GM23338 (cell line): ENCODE measurements at regions not wholly inside any gene's neighbourhood (a gene's known extent, or its start where the extent isn't known, plus 50 kb on each side); places are given as distances from the start of the nearest gene placed in this dataset.

Source experiments
- ATAC-seq: fragments of 200-7000 bp; cut with Tn5 transposase; 3 replicates; pipeline ENCODE4 v1.9.1; 2020
- DNase-seq: peaks from one replicate; pipeline ENCODE4 v3.0.0-alpha.2; 2015; ENCODE audit warnings: low spot score
- H2AFZ ChIP-seq: fragments of 200-600 bp; sonication (generic); 2 replicates; pipeline ENCODE4 v1.8.0; 2016; ENCODE audit warnings: antibody characterized with exemption, mild to moderate bottlenecking, moderate library complexity
- H3F3A ChIP-seq: fragments of 200-600 bp; sonication (generic); replicated peaks from 2 replicates; pipeline ENCODE4 v1.8.0; 2017; ENCODE audit warnings: antibody characterized with exemption, mixed run types, low read depth
- H3K27ac ChIP-seq: fragments of 200-600 bp; sonication (generic); 2 replicates; pipeline ENCODE4 v1.6.1; 2016; ENCODE audit warnings: low read depth
- H3K27me3 ChIP-seq: fragments of 200-600 bp; sonication (generic); 2 replicates; pipeline ENCODE4 v1.8.0; 2016; ENCODE audit warnings: mild to moderate bottlenecking, mixed run types, moderate library complexity; ENCODE audit not compliant: insufficient read depth
- H3K36me3 ChIP-seq: fragments of 200-600 bp; sonication (generic); 2 replicates; pipeline ENCODE4 v1.8.0; 2016; ENCODE audit warnings: mild to moderate bottlenecking; ENCODE audit not compliant: insufficient read depth
- H3K4me1 ChIP-seq: fragments of 200-600 bp; sonication (generic); 2 replicates; pipeline ENCODE4 v1.8.0; 2016; ENCODE audit warnings: mild to moderate bottlenecking, moderate library complexity; ENCODE audit not compliant: insufficient read depth
- H3K4me2 ChIP-seq: fragments of 200-600 bp; sonication (generic); 2 replicates; pipeline ENCODE4 v1.7.1; 2017; ENCODE audit warnings: mixed run types
- H3K4me3 ChIP-seq: fragments of 200-600 bp; sonication (generic); 2 replicates; pipeline ENCODE4 v1.6.1; 2016; ENCODE audit warnings: mixed run types
- H3K79me2 ChIP-seq: fragments of 200-600 bp; sonication (generic); replicated peaks from 2 replicates; pipeline ENCODE4 v1.8.0; 2017; ENCODE audit warnings: mild to moderate bottlenecking; ENCODE audit not compliant: insufficient read depth
- H3K9me2 ChIP-seq: fragments of 200-600 bp; sonication (generic); 2 replicates; pipeline ENCODE4 v1.8.0; 2017; ENCODE audit not compliant: insufficient read depth
- H4K20me1 ChIP-seq: fragments of 200-600 bp; sonication (generic); replicated peaks from 2 replicates; pipeline ENCODE4 v1.8.0; 2017; ENCODE audit warnings: mild to moderate bottlenecking; ENCODE audit not compliant: insufficient read depth
- H3K27ac Mint-ChIP-seq: 2 replicates; pipeline ENCODE4 v1.8.0; 2020; ENCODE audit warnings: inconsistent platforms, mild to moderate bottlenecking, moderate library complexity, mixed read lengths
- H3K27me3 Mint-ChIP-seq: 3 replicates; pipeline ENCODE4 v1.8.0; 2022; ENCODE audit warnings: low read depth, mild to moderate bottlenecking, moderate library complexity, mixed read lengths, inconsistent platforms; ENCODE audit not compliant: insufficient read depth, poor library complexity
- H3K36me3 Mint-ChIP-seq: 3 replicates; pipeline ENCODE4 v1.8.0; 2021; ENCODE audit warnings: low read depth, mild to moderate bottlenecking, inconsistent platforms, moderate library complexity, mixed read lengths
- H3K4me1 Mint-ChIP-seq: 3 replicates; pipeline ENCODE4 v1.8.0; 2020; ENCODE audit warnings: mild to moderate bottlenecking, inconsistent platforms, mixed read lengths
- H3K4me3 Mint-ChIP-seq: 3 replicates; pipeline ENCODE4 v1.8.0; 2021; ENCODE audit warnings: moderate library complexity, mild to moderate bottlenecking, inconsistent platforms, mixed read lengths
- H3K9me3 Mint-ChIP-seq: 3 replicates; pipeline ENCODE4 v1.8.0; 2020; ENCODE audit warnings: moderate library complexity, mild to moderate bottlenecking, inconsistent platforms, mixed read lengths
- EZH2phosphoT487 ChIP-seq: fragments of 200-600 bp; sonication (generic); IDR thresholded peaks from one replicate; pipeline ENCODE4 v1.8.1; 2018; ENCODE audit warnings: antibody characterized with exemption; ENCODE audit not compliant: unreplicated experiment
- NANOG ChIP-seq: IDR thresholded peaks from 2 replicates; pipeline ENCODE4 v1.6.1; 2016; ENCODE audit warnings: antibody characterized with exemption, borderline replicate concordance
- REST ChIP-seq: IDR thresholded peaks from one replicate; pipeline ENCODE4 v1.6.1; 2018; ENCODE audit warnings: antibody characterized with exemption; ENCODE audit not compliant: unreplicated experiment
- ZNF331 ChIP-seq: fragments of 250-450 bp; sonication (Bioruptor Pico); IDR thresholded peaks from 2 replicates; pipeline ENCODE4 v1.5.0; 2020; ENCODE audit warnings: low read depth, mild to moderate bottlenecking, moderate library complexity
- TF ChIP-seq, protein P1 (sequence below): IDR thresholded peaks from 2 replicates; pipeline ENCODE4 v1.6.1; 2016; ENCODE audit warnings: antibody characterized with exemption

DNA sequence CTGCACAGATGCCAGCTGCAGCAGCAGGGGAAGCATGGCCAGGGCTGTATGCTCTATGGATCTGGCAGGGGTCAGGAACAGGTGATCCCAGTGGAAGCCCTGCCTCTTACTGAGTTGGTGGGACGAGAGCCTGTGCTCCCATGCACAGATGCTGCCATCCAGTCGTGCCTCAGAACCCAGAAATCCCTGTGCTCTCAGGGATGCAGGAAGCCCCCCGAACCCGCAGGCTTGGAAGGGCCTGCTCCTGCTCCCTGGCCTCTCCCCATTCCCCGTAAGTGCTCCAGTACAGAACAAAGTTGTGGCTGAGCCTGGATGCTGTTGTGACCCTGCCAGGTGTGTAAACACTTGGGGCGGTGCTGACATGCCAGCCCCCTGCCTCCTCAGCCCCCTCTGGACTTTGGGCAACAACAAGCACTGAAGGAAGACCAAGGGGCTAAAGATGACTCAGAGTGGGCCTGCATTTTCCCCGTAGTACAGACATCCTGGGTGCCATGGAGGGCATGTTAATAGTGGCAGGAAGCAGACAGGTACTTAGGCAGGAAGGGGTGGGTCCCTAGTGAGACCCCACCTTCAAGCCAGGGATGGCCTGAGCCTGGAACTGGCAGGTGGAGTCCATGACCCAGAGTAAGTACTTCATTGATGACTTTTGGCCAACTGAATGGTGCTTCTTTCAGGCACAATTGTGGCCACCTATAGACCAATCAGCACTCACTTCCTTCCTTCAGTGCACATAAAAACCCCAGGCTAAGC lies 1640.7 kb downstream of the C4orf33 start:
- no peak for ATAC-seq
- peaks cover 46% of the 10 kb centered on the region for H3K9me3 Mint-ChIP-seq
- TF ChIP-seq, protein P1, sequence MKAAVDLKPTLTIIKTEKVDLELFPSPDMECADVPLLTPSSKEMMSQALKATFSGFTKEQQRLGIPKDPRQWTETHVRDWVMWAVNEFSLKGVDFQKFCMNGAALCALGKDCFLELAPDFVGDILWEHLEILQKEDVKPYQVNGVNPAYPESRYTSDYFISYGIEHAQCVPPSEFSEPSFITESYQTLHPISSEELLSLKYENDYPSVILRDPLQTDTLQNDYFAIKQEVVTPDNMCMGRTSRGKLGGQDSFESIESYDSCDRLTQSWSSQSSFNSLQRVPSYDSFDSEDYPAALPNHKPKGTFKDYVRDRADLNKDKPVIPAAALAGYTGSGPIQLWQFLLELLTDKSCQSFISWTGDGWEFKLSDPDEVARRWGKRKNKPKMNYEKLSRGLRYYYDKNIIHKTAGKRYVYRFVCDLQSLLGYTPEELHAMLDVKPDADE, result no peak
- TF ChIP-seq NANOG, result no peak
- TF ChIP-seq ZNF331 (CRISPR knock-in tag), result no peak
- TF ChIP-seq EZH2phosphoT487, result no peak
- Histone ChIP-seq H3K27me3 (no peaks in the 10 kb centered on the region), H2AFZ (no peak overlapping the region), H3K79me2 (no peaks in the 10 kb centered on the region), H3K9me2 (no peaks in the 10 kb centered on the region), H4K20me1 (no peaks in the 10 kb centered on the region), H3K36me3 (no peaks in the 10 kb centered on the region), H3K4me1 (no peaks in the 10 kb centered on the region), H3K4me2 (no peak overlapping the region), H3K27ac (no peak overlapping the region), H3F3A (no peaks in the 10 kb centered on the region), H3K4me3 (no peak overlapping the region)
- no peak overlapping the region for H3K4me3 Mint-ChIP-seq
- no peak overlapping the region for H3K27ac Mint-ChIP-seq
- DNase-seq, result no peak
- H3K4me1 Mint-ChIP-seq, result no peaks in the 10 kb centered on the region
- H3K36me3 Mint-ChIP-seq, result peaks cover 37% of the 10 kb centered on the region
- no peaks in the 10 kb centered on the region for H3K27me3 Mint-ChIP-seq

- Histone ChIP-seq H3K27ac (no peak overlapping the region), H3K27me3 (no peaks in the 10 kb centered on the region), H4K20me1 (no peaks in the 10 kb centered on the region), H2AFZ (no peak overlapping the region), H3K36me3 (no peaks in the 10 kb centered on the region), H3K4me2 (no peak overlapping the region), H3K4me1 (no peaks in the 10 kb centered on the region), H3F3A (no peaks in the 10 kb centered on the region), H3K4me3 (no peak overlapping the region), H3K79me2 (no peaks in the 10 kb centered on the region), H3K9me2 (peaks cover 6% of the 10 kb centered on the region)
- no peak for ATAC-seq
- no peak for TF ChIP-seq REST
- peaks cover 44% of the 10 kb centered on the region for H3K9me3 Mint-ChIP-seq
- no peaks in the 10 kb centered on the region for H3K4me1 Mint-ChIP-seq
- no peak overlapping the region for H3K4me3 Mint-ChIP-seq
- DNase-seq, result no peak
- H3K36me3 Mint-ChIP-seq, result peaks cover 41% of the 10 kb centered on the region
- H3K27me3 Mint-ChIP-seq, result no peaks in the 10 kb centered on the region
- H3K27ac Mint-ChIP-seq, result no peak overlapping the region
Measured at GRCh38 chr4:130738233-130738632, 1642.3 kb downstream of the C4orf33 start.
